Mucosa of rectum (tissue), 2 donors: ENCODE measurements at regions not wholly inside any gene's neighbourhood (a gene's known extent, or its start where the extent isn't known, plus 50 kb on each side); places are given as distances from the start of the nearest gene placed in this dataset.
A peak's percentile ranks its signal among the peaks of the same experiment; 100 is the strongest.

Experiments
- H3K27ac ChIP-seq, 2 donors: one replicate each; pipeline ENCODE4 v1.7.0; 2013; ENCODE audit warnings: inconsistent platforms in 2 of 2, low read depth in 2 of 2, low read length in 2 of 2
- H3K27me3 ChIP-seq, 2 donors: one replicate each; pipeline ENCODE4 v1.7.0; 2013; ENCODE audit warnings: low read length in 2 of 2; ENCODE audit not compliant: control insufficient read depth in 2 of 2, insufficient read depth in 2 of 2
- H3K36me3 ChIP-seq, 2 donors: one replicate each; pipeline ENCODE4 v1.7.0; 2013; ENCODE audit warnings: low read length in 2 of 2; ENCODE audit not compliant: control insufficient read depth in 2 of 2, insufficient read depth in 2 of 2
- H3K4me1 ChIP-seq, 2 donors: one replicate each; pipeline ENCODE4 v1.7.0; 2013; ENCODE audit warnings: low read length in 2 of 2, mild to moderate bottlenecking in 1 of 2; ENCODE audit not compliant: control insufficient read depth in 2 of 2, insufficient read depth in 2 of 2
- H3K4me3 ChIP-seq, 2 donors: one replicate each; pipeline ENCODE4 v1.7.0; 2013; ENCODE audit warnings: low read length in 2 of 2
- H3K9ac ChIP-seq, 2 donors: one replicate each; pipeline ENCODE4 v1.7.0; 2013; ENCODE audit warnings: low read length in 2 of 2, low read depth in 1 of 2, mild to moderate bottlenecking in 1 of 2
- H3K9me3 ChIP-seq, 2 donors: one replicate each; pipeline ENCODE4 v1.7.0; 2013; ENCODE audit warnings: low read length in 2 of 2; ENCODE audit not compliant: control insufficient read depth in 2 of 2
- donor health status: healthy.
- donor health status: Normal muscosa, but diverticular disease.

DNA sequence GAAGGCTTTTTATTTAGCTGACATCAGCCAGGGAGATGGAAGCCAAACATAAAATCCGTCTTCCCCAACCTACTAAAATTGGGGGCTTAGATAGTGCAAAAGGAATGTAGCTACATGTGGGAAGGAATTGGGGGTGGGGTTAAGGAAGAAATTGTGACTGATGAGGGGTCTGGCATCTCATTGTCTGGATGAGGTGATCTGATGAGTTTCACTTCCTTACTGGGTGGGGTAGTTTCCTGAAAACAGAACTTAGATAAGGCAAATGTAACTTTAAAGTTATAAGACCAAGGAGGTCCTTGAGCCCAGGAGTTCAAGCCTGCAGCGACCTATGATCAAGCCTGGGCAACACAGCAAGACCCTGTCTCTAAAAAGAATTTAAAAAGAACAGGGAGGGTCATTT is 105.5 kb upstream of the NEIL3 start:
- no peak overlapping the region for H3K4me3 ChIP-seq
- H3K27ac ChIP-seq = no peak overlapping the region
- no peaks in the 10 kb centered on the region for H3K36me3 ChIP-seq
- H3K9me3 ChIP-seq = no peaks in the 10 kb centered on the region
- H3K9ac ChIP-seq = no peak overlapping the region
- no peaks in the 10 kb centered on the region for H3K27me3 ChIP-seq
- H3K4me1 ChIP-seq = no peaks in the 10 kb centered on the region

- no peaks in the 10 kb centered on the region for H3K9me3 ChIP-seq
- no peak overlapping the region for H3K4me3 ChIP-seq
- no peaks in the 10 kb centered on the region for H3K27me3 ChIP-seq
- no peak overlapping the region for H3K27ac ChIP-seq
- H3K36me3 ChIP-seq = no peaks in the 10 kb centered on the region
- no peaks in the 10 kb centered on the region for H3K4me1 ChIP-seq
- H3K9ac ChIP-seq = no peak overlapping the region
These were observed 94.7 kb upstream of the NEIL3 start for GRCh38 chr4:177214935-177215334.

- Histone ChIP-seq H3K27me3 (no peaks in the 10 kb centered on the region), H3K9ac (no peak overlapping the region), H3K4me3 (no peak overlapping the region), H3K27ac (no peak overlapping the region), H3K4me1 (no peaks in the 10 kb centered on the region), H3K36me3 (no peaks in the 10 kb centered on the region), H3K9me3 (no peaks in the 10 kb centered on the region)
These were observed 89.3 kb upstream of the NEIL3 start for GRCh38 chr4:177220376-177220775.

- no peak overlapping the region for H3K9ac ChIP-seq
- H3K4me3 ChIP-seq = no peak overlapping the region
- no peaks in the 10 kb centered on the region for H3K9me3 ChIP-seq
- no peaks in the 10 kb centered on the region for H3K27me3 ChIP-seq
- no peaks in the 10 kb centered on the region for H3K36me3 ChIP-seq
- H3K27ac ChIP-seq = no peak overlapping the region
- no peaks in the 10 kb centered on the region for H3K4me1 ChIP-seq
These were observed 86.9 kb upstream of the NEIL3 start for GRCh38 chr4:177222781-177223180.

- no peak overlapping the region for H3K4me3 ChIP-seq
- no peak overlapping the region for H3K9ac ChIP-seq
- H3K36me3 ChIP-seq = no peaks in the 10 kb centered on the region
- H3K4me1 ChIP-seq = no peaks in the 10 kb centered on the region
- no peak overlapping the region for H3K27ac ChIP-seq
- H3K27me3 ChIP-seq = no peaks in the 10 kb centered on the region
- no peaks in the 10 kb centered on the region for H3K9me3 ChIP-seq
These were observed 84.1 kb upstream of the NEIL3 start for GRCh38 chr4:177225605-177226004.

- no peak overlapping the region for H3K9ac ChIP-seq
- no peaks in the 10 kb centered on the region for H3K4me1 ChIP-seq
- no peak overlapping the region for H3K4me3 ChIP-seq
- H3K9me3 ChIP-seq = no peaks in the 10 kb centered on the region
- no peaks in the 10 kb centered on the region for H3K36me3 ChIP-seq
- H3K27ac ChIP-seq = no peak overlapping the region
- H3K27me3 ChIP-seq = no peaks in the 10 kb centered on the region
These were observed 82.0 kb upstream of the NEIL3 start for GRCh38 chr4:177227636-177228035.

GRCh38 chr4:177228599-177228998 is 81.1 kb upstream of the NEIL3 start:
- no peak overlapping the region for H3K9ac ChIP-seq

DNA sequence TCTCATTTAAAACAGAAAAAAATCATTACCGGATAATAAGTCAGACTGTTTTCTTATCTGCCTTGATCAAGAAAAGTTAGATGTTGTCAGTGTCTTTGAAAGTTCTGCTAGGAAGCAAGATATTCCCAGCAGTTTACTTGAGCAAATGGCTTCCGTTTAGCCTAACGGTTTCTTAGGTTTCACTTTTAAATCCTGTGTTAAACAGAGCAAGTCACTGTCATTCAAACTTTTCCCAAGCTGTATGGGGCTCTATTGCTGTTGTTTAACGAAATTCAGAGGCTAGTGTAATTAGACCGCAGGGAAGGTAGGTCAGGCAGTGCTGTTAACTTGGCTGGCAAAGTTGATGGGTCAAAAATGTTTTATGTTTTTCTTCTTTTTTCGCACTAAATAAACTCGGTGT is 80.3 kb upstream of the NEIL3 start:
- Histone ChIP-seq H3K27me3 (no peaks in the 10 kb centered on the region), H3K36me3 (no peaks in the 10 kb centered on the region), H3K9ac (no peak overlapping the region), H3K4me3 (peak overlapping the region in 1 of 2 donors; percentile 48), H3K9me3 (no peaks in the 10 kb centered on the region), H3K4me1 (no peaks in the 10 kb centered on the region), H3K27ac (no peak overlapping the region)

More at GRCh38 chr4:177228599-177228998, 81.1 kb upstream of the NEIL3 start:
- Histone ChIP-seq H3K9me3 (no peaks in the 10 kb centered on the region), H3K27ac (no peak overlapping the region), H3K27me3 (no peaks in the 10 kb centered on the region), H3K4me1 (no peaks in the 10 kb centered on the region), H3K4me3 (no peak overlapping the region), H3K36me3 (no peaks in the 10 kb centered on the region)

- Histone ChIP-seq H3K9me3 (no peaks in the 10 kb centered on the region), H3K9ac (no peak overlapping the region), H3K27me3 (no peaks in the 10 kb centered on the region), H3K27ac (no peak overlapping the region), H3K4me1 (no peaks in the 10 kb centered on the region), H3K4me3 (no peak overlapping the region), H3K36me3 (no peaks in the 10 kb centered on the region)
These were observed 77.2 kb upstream of the NEIL3 start for GRCh38 chr4:177232473-177232872.

- H3K27me3 ChIP-seq = no peaks in the 10 kb centered on the region
- H3K27ac ChIP-seq = no peak overlapping the region
- H3K9ac ChIP-seq = no peak overlapping the region
- H3K4me3 ChIP-seq = no peak overlapping the region
- H3K4me1 ChIP-seq = no peaks in the 10 kb centered on the region
- H3K36me3 ChIP-seq = no peaks in the 10 kb centered on the region
- H3K9me3 ChIP-seq = no peaks in the 10 kb centered on the region
These were observed 74.6 kb upstream of the NEIL3 start for GRCh38 chr4:177235026-177235425.

DNA sequence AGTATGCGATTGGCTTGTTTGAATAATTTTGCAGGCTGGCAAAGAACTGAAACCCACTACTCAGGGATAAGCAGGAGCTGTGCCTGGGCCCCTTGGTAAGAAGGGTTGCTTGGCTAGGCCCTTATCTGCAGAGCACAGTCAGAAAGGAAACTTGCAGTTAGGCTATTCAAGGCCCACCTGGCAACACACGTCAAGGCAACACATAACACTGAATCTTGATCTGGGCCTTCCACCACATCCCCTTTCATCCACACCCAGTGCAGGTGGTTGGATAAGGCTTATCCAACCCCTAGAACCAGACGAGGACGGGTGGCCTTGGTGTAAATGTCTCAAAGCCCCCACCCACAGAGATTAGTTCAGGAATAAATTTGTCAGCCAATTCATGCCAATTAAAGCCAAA is 72.8 kb upstream of the NEIL3 start:
- no peak overlapping the region for H3K27ac ChIP-seq
- H3K27me3 ChIP-seq = no peaks in the 10 kb centered on the region
- H3K4me1 ChIP-seq = no peaks in the 10 kb centered on the region
- H3K4me3 ChIP-seq = no peak overlapping the region
- H3K36me3 ChIP-seq = no peaks in the 10 kb centered on the region
- no peak overlapping the region for H3K9ac ChIP-seq
- H3K9me3 ChIP-seq = no peaks in the 10 kb centered on the region
